Inferior parietal cortex (tissue), 1 donor: ENCODE measurements at regions not wholly inside any gene's neighbourhood (a gene's known extent, or its start where the extent isn't known, plus 50 kb on each side); places are given as distances from the start of the nearest gene placed in this dataset.

Experiments used
- DNase-seq: peaks from one replicate; pipeline ENCODE4 v3.0.0-alpha.2; 2016; ENCODE audit errors: extremely low spot score

- peak; percentile 60 for DNase-seq
These were observed 145.1 kb upstream of the CNTN4 start for GRCh38 chr3:1953536-1953935.

- DNase-seq: no peak
These were observed 144.0 kb upstream of the CNTN4 start for GRCh38 chr3:1954632-1955031.

DNA sequence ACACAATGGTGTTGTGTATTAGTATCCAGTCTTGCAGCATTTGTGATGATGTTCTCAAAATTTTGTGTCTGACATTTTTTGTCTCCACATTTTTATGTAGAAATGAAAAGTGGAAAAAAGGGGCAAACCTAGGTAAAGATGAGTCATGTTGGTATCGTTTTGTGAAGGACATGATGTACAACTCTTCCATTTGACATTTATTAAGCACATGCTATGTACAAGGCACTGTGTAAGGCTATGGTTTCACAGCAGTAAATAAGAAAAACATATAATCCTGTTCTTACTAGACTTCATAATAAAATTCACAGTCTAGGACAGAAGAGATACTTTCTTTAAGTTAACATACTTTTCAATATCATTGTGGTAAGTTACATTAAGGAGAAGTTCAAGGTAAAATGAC is 143.5 kb upstream of the CNTN4 start:
- DNase-seq: no peak

GRCh38 chr3:1955750-1956149 is 142.9 kb upstream of the CNTN4 start:
- peak; percentile 52 for DNase-seq

- DNase-seq: no peak
These were observed 138.2 kb upstream of the CNTN4 start for GRCh38 chr3:1960506-1960905.

DNA sequence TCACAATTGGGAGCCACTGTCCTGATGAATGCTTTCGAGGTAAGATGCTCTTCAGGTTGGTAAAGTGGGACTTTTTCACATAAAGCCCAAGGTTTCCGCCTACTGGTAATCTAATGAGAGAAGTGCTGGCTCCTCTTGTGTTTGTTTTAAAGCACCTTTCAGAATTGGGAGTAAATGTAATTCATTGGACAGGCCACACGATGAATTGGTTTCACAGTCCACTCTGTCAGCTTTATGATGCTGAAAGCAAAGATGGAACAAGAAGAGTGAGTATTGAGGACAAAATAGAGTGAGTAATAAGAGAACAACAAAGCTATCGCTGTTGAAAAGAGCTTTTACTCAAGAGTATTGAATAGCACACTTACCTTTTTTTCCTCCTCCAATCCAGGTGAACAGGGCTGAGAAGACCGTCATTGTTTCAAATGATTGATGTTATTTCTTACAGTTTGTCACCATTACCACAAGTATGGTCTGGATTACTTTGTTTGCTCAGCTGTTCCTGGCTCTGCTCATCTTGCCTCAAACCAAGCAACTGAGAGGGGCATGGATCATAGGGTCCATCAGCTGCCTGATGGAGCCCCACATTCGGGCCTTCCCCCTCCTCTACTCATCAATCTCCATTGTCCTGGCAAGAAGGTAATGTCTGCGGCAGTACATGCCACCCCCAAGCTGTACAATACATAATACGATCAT is 136.1 kb upstream of the CNTN4 start:
- no peak for DNase-seq

DNA sequence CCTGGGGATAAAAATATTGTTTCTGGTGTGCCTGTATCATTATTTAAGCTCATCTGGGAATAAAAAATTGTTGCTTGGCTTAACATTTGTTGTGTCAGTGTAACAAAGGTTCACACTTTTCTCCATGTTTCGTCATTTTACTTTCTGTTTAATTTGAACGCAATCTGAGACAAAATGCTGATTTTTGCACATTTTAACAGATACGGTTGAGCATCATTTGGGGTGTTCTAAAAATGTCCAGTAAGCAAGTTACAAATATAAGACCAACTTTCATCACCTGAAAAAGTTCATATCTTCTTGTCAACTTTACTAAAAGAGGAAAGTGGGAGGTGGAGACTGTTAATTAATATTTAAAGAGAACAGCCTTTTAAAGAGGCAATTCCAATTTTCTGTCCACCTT is 134.8 kb upstream of the CNTN4 start:
- no peak for DNase-seq

- no peak for DNase-seq
These were observed 131.1 kb upstream of the CNTN4 start for GRCh38 chr3:1967525-1967924.

- DNase-seq: no peak
These were observed 129.4 kb upstream of the CNTN4 start for GRCh38 chr3:1969281-1969680.

DNA sequence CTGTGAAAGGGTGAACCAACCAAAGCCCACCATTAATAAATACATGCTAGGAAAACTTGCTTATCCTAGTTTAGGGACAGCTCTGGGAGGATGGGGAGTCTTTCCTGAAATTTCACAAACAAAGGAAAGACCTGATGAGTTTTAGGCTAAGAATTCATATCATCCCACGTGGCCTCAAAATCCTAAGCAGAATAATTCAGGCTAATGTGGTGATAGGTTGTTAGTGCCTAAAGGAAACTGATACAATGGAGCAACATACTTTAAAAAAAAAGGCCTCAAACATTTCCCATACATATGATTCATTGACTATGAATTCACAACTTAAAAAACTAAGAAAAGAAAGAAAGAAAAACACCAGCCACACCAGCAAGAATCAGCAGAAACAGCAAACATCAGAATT is 126.9 kb upstream of the CNTN4 start:
- DNase-seq: no peak

DNA sequence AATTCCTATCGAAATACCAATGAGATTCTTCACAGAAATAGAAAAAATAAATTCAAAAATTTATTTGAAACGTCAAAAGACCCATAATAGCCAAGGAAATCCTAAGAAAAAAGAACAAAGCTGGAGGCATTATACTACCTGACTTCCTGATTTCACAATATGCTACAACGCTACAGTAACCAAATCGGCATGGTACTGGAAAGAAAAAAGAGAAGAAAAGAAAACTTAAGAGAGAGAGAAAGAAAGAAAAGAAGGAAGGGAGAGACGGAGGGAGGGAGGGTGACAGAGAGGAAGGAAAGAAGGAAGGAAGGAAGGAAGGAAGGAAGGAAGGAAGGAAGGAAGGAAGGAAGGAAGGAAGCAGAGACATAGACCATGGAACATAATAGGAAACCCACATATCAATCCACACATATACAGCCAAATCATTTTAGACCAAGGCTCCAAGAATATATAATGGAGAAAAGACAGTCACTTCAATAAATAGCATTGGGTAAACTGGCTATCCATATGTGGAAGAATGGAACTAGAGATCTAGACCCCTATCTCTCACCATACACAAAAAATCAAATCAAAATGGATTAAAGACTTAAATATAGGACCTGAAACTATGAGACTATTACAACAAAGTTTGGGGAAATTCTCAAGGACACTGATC is 118.6 kb upstream of the CNTN4 start:
- DNase-seq: no peak

- no peak for DNase-seq
These were observed 110.7 kb upstream of the CNTN4 start for GRCh38 chr3:1987980-1988379.

- DNase-seq: no peak
These were observed 99.9 kb upstream of the CNTN4 start for GRCh38 chr3:1998739-1999138.

DNA sequence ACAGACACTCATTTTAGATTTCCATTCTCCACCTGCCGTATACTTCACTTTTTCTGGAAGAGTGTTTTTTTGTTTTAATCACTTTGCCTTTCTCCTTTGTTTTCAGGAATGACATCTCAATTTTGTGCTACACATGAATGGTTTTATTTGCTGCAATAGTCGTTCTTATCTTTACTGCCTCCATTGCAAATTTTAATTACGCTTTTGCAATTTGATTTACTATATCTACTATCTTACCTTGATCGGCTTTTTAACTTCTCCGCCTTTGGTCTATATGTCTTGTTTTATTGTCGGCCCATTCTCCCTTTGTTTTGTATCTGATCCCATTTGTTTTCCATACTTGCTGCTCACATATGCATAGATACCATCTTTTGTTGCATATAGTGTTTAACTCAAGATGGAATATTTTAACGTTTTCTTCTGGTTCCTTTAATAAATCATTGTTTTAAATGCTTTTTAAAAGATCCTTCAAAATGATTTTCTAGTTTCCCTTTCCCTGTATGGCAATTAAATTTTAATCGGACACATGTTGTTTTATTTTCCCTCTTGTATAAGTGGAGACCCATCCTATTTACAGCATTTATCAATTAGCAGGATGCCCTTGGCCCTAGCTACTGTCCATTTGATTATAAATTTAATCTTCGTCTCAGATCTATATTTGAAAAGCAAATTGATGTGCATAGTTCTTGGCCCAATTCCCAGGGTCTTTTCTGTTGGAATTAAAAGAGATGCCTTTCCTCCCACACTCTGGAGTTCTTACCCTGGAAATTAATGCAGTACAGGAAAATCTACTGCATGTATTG is 97.2 kb upstream of the CNTN4 start:
- DNase-seq: no peak

DNA sequence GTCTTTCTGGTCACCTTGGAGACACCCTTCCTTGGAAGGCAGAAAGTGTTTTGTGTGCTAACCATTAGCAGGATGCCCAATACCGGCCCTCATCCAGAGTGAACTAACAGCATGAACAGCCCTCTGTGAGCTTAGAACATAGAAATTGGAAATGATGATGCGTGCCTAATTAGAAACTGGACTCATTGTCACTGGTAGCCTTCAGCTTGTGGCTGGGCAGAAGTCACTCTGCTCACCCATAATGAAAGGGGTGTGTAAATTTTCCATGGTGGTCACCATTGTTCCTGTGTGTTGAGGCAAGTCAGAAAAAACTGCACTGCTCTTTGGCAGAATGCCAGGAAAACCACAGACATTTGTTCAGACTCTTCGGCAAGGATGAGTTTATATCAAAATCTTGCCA is 74.7 kb upstream of the CNTN4 start:
- DNase-seq: no peak

DNA sequence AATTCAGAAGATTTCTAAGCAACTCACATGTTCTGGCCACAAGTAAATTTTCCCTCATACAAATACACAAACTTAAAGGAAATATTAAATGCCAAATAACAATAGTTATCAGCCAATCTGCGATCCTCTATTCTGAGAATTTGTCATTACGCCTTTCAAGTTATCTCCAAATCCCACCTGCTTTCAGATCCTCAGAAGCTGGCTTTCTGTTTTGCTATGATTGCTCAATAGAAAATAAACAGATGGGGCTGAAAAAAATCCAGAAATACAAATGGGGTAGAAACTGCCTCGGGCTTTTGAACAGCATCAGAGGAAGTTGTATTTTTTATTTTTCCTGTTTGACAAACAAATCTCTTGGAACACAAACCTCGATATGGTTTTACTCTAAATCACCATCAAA is 74.0 kb upstream of the CNTN4 start:
- DNase-seq: no peak

- DNase-seq: no peak
These were observed 69.1 kb upstream of the CNTN4 start for GRCh38 chr3:2029559-2029958.

- DNase-seq: no peak
These were observed 62.6 kb upstream of the CNTN4 start for GRCh38 chr3:2036076-2036475.

DNA sequence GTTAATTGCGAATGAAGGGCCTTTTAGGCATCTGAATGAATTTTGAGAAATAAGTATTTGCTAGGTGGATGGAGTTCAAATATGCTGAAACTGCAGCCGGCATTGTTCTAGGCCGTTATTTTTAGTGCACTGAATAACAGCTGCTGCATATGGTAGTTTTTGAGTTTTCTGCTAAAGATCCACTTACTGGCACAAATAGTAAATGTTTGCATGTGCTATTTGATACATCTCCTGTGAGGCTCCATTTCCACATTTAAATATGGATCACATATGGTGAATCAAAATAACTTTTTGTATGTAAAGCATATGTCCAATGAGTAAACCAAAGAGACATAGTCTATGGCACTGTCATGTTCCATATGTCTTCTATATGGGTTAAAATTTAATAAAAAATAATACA is 56.7 kb upstream of the CNTN4 start:
- DNase-seq: peak; percentile 42
